OCI-LY3 (cell line): ENCODE measurements at regions not wholly inside any gene's neighbourhood (a gene's known extent, or its start where the extent isn't known, plus 50 kb on each side); places are given as distances from the start of the nearest gene placed in this dataset.

Source experiments
- H2AFZ ChIP-seq: fragments of 200-600, 300-600 bp; shearing (Covaris generic); 2 replicates; pipeline ENCODE4 v1.6.0; 2014; ENCODE audit warnings: antibody characterized with exemption, low read depth, low read length
- H3K27ac ChIP-seq: fragments of 200-600, 300-600 bp; sonication (generic); 2 replicates; pipeline ENCODE4 v1.5.1; 2014; ENCODE audit warnings: mild to moderate bottlenecking, low read length, moderate library complexity, mixed read lengths
- H3K27me3 ChIP-seq: fragments of 200-600, 300-600 bp; sonication (generic); 2 replicates; pipeline ENCODE4 v1.6.1; 2014; ENCODE audit warnings: low read depth, low read length, mixed read lengths
- H3K36me3 ChIP-seq: fragments of 200-600, 300-600 bp; sonication (generic); replicated peaks from 2 replicates; pipeline ENCODE3; 2014; ENCODE audit warnings: low read depth, low read length, mixed read lengths
- H3K4me1 ChIP-seq: fragments of 300-600, 200-600 bp; sonication (generic); 2 replicates; pipeline ENCODE4 v1.6.1; 2014; ENCODE audit warnings: low read length, mixed read lengths
- H3K4me2 ChIP-seq: fragments of 200-600, 300-600 bp; sonication (generic); 2 replicates; pipeline ENCODE4 v1.6.1; 2014; ENCODE audit warnings: low read length, mixed read lengths
- H3K4me3 ChIP-seq: fragments of 300-600, 200-600 bp; sonication (generic); 2 replicates; pipeline ENCODE4 v1.5.1; 2014; ENCODE audit warnings: antibody characterized with exemption, mild to moderate bottlenecking, low read length, moderate library complexity
- H3K79me2 ChIP-seq: fragments of 300-600, 200-600 bp; shearing (Covaris generic); 2 replicates; pipeline ENCODE4 v1.6.1; 2014; ENCODE audit warnings: mild to moderate bottlenecking, low read length, mixed read lengths
- H3K9ac ChIP-seq: fragments of 300-600, 200-600 bp; shearing (Covaris generic); 2 replicates; pipeline ENCODE4 v1.6.0; 2014; ENCODE audit warnings: mild to moderate bottlenecking, low read length, moderate library complexity
- H3K9me3 ChIP-seq: fragments of 200-600, 300-600 bp; shearing (Covaris generic); 2 replicates; pipeline ENCODE4 v1.6.1; 2014; ENCODE audit warnings: low read length, mixed read lengths; ENCODE audit not compliant: insufficient read depth
- H4K20me1 ChIP-seq: fragments of 200-600, 300-600 bp; sonication (generic); 2 replicates; pipeline ENCODE4 v1.6.1; 2016; ENCODE audit warnings: low read length, mixed read lengths; ENCODE audit not compliant: insufficient read depth
- EZH2phosphoT487 ChIP-seq: fragments of 200-600 bp; shearing (Covaris generic); IDR thresholded peaks from 2 replicates; pipeline ENCODE4 v1.6.1; 2018; ENCODE audit warnings: antibody characterized with exemption, mixed run types, low read depth
- TF ChIP-seq, protein P1 (sequence below): fragments of 200-600, 300-600 bp; sonication (generic); IDR thresholded peaks from 2 replicates; pipeline ENCODE4 v1.5.1; 2014; ENCODE audit warnings: antibody characterized with exemption, low read length, low read depth

DNA sequence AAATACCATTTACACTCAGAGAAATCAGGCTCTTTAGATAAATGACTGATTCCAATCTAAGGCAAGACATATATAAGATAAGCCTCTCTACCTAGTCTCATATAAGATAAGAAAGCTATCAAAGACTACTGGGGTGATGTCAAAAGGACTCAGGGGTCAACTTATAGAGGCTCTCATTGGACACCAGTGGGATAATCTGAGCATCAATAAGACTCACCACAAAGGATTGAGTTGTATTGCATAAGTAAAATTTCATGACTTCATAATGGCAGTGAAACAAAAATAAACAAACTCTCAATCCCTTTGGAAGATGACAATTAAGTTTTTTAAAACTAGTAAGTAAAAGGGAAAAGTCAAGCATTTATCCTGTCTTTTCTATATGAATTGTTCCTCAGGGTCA is 317.8 kb downstream of the SHQ1 start:
- TF ChIP-seq, protein P1, sequence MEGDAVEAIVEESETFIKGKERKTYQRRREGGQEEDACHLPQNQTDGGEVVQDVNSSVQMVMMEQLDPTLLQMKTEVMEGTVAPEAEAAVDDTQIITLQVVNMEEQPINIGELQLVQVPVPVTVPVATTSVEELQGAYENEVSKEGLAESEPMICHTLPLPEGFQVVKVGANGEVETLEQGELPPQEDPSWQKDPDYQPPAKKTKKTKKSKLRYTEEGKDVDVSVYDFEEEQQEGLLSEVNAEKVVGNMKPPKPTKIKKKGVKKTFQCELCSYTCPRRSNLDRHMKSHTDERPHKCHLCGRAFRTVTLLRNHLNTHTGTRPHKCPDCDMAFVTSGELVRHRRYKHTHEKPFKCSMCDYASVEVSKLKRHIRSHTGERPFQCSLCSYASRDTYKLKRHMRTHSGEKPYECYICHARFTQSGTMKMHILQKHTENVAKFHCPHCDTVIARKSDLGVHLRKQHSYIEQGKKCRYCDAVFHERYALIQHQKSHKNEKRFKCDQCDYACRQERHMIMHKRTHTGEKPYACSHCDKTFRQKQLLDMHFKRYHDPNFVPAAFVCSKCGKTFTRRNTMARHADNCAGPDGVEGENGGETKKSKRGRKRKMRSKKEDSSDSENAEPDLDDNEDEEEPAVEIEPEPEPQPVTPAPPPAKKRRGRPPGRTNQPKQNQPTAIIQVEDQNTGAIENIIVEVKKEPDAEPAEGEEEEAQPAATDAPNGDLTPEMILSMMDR, result no peak
- TF ChIP-seq EZH2phosphoT487, result no peak
- H3K27me3 ChIP-seq, result peaks cover 27% of the 10 kb centered on the region
- H4K20me1 ChIP-seq, result no peaks in the 10 kb centered on the region
- H3K79me2 ChIP-seq, result no peaks in the 10 kb centered on the region
- no peak overlapping the region for H3K4me2 ChIP-seq
- no peaks in the 10 kb centered on the region for H3K36me3 ChIP-seq
- H3K27ac ChIP-seq, result no peak overlapping the region
- no peaks in the 10 kb centered on the region for H3K9me3 ChIP-seq
- H3K4me3 ChIP-seq, result no peak overlapping the region
- H2AFZ ChIP-seq, result no peak overlapping the region
- no peak overlapping the region for H3K9ac ChIP-seq
- H3K4me1 ChIP-seq, result peaks cover 8% of the 10 kb centered on the region

DNA sequence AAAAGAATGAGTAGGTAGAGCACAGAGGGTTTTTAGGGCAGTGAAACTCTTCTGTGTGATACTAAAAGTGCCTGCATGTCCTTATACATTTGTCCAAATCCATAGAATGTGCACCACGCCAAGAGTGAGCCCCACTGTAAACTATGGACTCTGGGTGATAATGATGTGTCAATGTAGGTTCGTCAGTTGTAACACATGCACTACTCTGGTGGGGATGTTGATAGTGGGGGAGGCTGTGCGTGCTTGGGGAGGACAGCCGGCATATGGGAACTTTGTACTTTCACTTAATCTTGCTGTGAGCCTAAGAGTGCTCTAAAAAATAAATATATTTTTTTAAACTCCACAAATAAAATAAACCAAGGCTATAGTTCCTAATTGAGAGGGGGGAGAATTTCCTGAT is 319.2 kb downstream of the SHQ1 start:
- peaks cover 27% of the 10 kb centered on the region for H3K27me3 ChIP-seq
- no peak overlapping the region for H3K9ac ChIP-seq

DNA sequence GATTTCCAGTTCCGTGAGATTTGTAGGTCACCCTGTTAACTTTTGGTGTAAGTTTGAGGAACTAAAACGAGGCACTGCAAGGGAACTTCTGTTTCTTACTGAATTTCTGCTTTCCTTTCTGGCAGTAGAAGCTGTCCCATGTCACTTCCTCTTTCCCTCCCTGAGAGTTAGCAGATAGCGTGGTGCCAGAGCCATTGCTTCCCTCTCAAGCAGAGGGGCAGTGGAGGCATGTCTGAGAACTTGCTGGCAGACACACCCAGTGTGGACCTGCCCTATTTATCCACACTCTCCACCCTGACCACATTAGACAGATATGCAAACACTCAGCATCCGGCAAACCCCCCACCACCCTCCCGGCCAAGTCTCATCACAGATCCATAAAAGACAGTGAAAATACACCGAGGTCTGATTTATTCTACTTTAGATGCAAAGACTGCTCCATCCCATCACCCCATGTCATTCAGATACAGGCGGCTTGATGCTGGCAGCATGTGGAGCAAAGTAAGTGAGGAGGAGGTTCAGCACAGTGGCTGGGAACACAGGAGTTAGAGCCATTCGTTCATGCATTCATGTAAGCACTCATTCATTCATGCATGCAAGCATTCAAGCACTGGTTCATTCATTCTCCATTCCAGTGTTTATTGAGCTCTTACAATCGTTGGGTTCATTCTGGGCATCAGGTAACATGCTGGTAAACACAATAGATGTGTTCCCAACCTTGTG is 324.7 kb downstream of the SHQ1 start:
- H3K4me2 ChIP-seq, result peak overlapping the region; percentile 77
- H3K9ac ChIP-seq, result peak overlapping the region; percentile 66
- no peaks in the 10 kb centered on the region for H4K20me1 ChIP-seq
- no peaks in the 10 kb centered on the region for H3K36me3 ChIP-seq
- H3K4me3 ChIP-seq, result peak overlapping the region; percentile 60
- TF ChIP-seq EZH2phosphoT487, result no peak
- TF ChIP-seq, protein P1, result no peak
- H3K79me2 ChIP-seq, result no peaks in the 10 kb centered on the region
- peak overlapping the region; percentile 57; the same call in 1 of the 2 replicates for H2AFZ ChIP-seq
- H3K27ac ChIP-seq, result peak overlapping the region; percentile 83
- H3K4me1 ChIP-seq, result peaks cover 47% of the 10 kb centered on the region
- H3K9me3 ChIP-seq, result no peaks in the 10 kb centered on the region
- no peaks in the 10 kb centered on the region for H3K27me3 ChIP-seq

More for the DNA sequence above, 319.2 kb downstream of the SHQ1 start:
- Histone ChIP-seq H3K79me2 (no peaks in the 10 kb centered on the region), H3K4me3 (no peak overlapping the region), H4K20me1 (no peaks in the 10 kb centered on the region), H3K4me2 (no peak overlapping the region), H3K4me1 (peaks cover 11% of the 10 kb centered on the region), H3K36me3 (no peaks in the 10 kb centered on the region), H3K27ac (no peak overlapping the region), H2AFZ (no peak overlapping the region), H3K9me3 (no peaks in the 10 kb centered on the region)
- TF ChIP-seq EZH2phosphoT487, result no peak
- TF ChIP-seq, protein P1, result no peak

DNA sequence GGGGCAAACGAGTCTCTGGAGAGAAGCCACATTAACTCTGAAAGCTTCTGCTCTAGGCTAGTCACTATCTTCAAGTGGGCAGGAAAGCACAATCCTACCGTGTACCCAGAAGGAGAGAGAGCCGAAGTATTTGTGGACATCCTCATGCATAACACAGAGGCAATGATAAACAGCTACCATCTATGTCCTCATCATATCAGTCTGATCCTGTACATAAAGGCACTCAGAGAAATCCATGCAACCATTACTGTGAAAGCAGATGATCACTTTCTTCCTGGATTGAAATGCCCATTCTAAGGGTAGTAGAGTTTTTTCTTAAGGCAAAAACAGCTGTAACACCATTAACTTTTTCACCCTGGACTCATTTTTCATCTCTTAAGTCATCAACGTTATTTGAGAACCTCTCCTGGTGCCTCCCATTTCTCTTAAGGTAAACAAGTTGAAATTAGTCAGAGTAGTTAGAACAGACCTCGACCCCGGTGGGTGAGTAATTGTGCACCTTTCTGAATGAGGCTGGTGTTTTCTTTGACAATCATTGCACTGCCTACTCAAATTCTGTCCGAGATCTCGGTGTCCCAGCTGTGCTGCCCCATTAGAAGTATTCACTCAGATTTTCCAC is 327.4 kb downstream of the SHQ1 start:
- Histone ChIP-seq H3K27me3 (no peaks in the 10 kb centered on the region), H3K36me3 (no peaks in the 10 kb centered on the region), H3K4me3 (peak overlapping the region; percentile 19), H4K20me1 (no peaks in the 10 kb centered on the region), H2AFZ (peak overlapping the region; percentile 6; the same call in 1 of the 2 replicates), H3K9ac (peak overlapping the region; percentile 0; the same call in 1 of the 2 replicates), H3K27ac (peak overlapping the region; percentile 55), H3K4me1 (peaks cover 47% of the 10 kb centered on the region), H3K4me2 (peak overlapping the region; percentile 51), H3K9me3 (no peaks in the 10 kb centered on the region), H3K79me2 (no peaks in the 10 kb centered on the region)
- TF ChIP-seq, protein P1, result no peak
- TF ChIP-seq EZH2phosphoT487, result no peak
